Astrocyte of the cerebellum (primary cell): ENCODE measurements at regions not wholly inside any gene's neighbourhood (a gene's known extent, or its start where the extent isn't known, plus 50 kb on each side); places are given as distances from the start of the nearest gene placed in this dataset.

ENCODE experiments used
- DNase-seq: peaks from one replicate; pipeline ENCODE4 v3.0.0-alpha.2; 2011; ENCODE audit warnings: low read depth
- H3K4me3 ChIP-seq: 2 replicates; pipeline ENCODE4 v1.5.1; 2011; ENCODE audit warnings: mild to moderate bottlenecking, low read depth, low read length, moderate library complexity
- in situ Hi-C: cut with HindIII; loops from 2 replicates; pipeline ENCODE4 v1.10.0; 2017; ENCODE audit warnings: low sequenced_read_pairs
- TF ChIP-seq, protein P1 (sequence below): IDR thresholded peaks from 2 replicates; pipeline ENCODE4 v1.5.1; 2012; ENCODE audit warnings: low read length, low read depth, moderate library complexity, mild to moderate bottlenecking; ENCODE audit errors: missing control alignments

DNA sequence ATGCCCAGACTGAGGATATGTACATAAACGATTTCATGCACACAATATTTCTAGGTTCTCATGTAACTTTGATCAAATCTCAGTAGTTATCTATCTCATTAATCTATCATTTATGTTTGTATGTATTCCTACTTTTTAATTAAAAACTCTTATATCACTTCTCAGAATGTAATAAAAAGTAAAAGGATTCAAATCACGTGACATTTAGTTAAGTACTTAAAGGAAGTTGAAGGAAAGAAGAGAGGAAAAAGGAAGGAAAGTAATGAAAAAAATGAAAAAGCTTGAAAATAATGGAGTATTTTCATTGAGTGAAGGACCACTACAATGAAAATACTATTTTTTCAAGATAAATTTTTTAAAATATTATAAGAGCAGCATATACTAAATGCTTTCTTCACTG is 535.3 kb downstream of the PRDM9 start:
- no peak for DNase-seq
- in situ Hi-C loops = no loop called here
- no peak overlapping the region for H3K4me3 ChIP-seq
- TF ChIP-seq, protein P1, sequence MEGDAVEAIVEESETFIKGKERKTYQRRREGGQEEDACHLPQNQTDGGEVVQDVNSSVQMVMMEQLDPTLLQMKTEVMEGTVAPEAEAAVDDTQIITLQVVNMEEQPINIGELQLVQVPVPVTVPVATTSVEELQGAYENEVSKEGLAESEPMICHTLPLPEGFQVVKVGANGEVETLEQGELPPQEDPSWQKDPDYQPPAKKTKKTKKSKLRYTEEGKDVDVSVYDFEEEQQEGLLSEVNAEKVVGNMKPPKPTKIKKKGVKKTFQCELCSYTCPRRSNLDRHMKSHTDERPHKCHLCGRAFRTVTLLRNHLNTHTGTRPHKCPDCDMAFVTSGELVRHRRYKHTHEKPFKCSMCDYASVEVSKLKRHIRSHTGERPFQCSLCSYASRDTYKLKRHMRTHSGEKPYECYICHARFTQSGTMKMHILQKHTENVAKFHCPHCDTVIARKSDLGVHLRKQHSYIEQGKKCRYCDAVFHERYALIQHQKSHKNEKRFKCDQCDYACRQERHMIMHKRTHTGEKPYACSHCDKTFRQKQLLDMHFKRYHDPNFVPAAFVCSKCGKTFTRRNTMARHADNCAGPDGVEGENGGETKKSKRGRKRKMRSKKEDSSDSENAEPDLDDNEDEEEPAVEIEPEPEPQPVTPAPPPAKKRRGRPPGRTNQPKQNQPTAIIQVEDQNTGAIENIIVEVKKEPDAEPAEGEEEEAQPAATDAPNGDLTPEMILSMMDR = no peak

DNA sequence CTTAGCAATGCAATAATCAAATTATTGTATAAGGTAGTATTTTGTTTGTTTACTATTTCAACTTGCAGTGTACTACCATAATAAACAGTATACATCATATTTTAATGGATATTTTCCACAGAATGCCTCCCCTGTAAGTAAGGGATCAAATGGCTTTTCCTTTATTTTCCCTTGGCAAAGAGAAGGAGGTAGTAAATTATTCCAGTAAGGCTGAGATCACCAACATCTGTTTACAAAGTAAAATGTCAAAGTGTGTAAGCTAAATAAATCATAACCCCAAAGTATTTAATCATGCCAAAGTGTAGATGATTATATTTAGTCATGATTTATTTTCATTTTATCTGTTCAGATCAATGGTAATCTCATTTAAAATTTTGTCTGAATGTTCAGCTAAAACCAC is 537.6 kb downstream of the PRDM9 start:
- no peak for DNase-seq
- H3K4me3 ChIP-seq = no peak overlapping the region
- in situ Hi-C loops = no loop called here
- TF ChIP-seq, protein P1 = no peak

DNA sequence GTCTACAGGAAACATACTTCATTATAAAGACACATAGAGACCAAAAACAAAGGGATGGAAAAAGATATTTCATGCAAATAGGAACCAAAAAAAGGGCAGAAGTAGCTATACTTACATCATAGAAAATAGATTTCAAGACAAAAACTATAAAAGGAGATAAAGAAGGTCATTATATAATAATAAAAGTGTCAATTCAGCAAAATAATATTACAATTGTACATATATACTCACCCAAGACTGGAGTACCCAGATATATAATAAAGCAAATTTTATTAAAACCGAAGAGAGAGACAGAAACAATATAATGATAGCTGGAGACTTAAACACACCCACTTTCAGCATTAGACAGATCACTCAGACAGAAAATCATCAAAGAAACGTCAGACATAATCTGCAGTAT is 546.3 kb downstream of the PRDM9 start:
- TF ChIP-seq, protein P1 = no peak
- in situ Hi-C loops = no loop called here
- DNase-seq = no peak
- no peak overlapping the region for H3K4me3 ChIP-seq

DNA sequence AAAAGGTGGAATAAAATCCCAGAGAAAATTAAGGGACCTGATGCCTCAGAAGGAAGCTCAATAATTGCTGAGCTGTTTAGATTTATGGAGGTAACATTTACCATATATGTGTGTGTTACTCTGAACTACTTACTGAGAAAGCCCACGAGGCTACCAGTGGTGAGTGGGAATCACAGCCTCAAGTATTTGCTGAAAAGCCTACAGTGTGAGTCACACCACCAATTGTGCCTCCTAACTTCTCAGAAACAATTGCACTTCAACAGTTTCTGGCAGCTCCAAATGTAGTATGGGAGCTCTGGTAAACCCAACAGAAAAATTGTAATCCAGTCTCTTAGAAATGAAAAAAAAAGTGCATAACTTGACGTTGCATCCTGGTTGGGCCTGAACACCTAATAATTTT is 551.6 kb downstream of the PRDM9 start:
- TF ChIP-seq, protein P1 = no peak
- DNase-seq = no peak
- no peak overlapping the region for H3K4me3 ChIP-seq
- in situ Hi-C loops = no loop called here

DNA sequence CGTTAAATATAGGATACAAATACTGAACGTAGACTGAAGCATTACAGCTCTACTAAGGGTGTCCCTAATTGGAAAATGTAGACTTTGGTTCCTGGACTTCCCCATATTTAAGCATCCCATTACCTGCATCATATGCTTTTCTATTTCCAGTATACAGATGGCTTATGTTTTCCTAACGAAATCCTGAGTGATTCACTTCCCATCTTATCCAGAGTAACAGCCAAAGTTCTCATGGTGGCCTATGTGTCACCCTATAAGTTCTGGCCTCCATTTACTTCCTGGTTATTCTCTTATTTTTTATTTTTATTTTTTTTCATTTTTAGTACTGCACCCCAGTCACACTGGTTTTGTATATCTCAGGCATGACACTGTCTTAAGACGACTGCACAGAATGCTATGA is 552.3 kb downstream of the PRDM9 start:
- H3K4me3 ChIP-seq = no peak overlapping the region
- TF ChIP-seq, protein P1 = no peak
- in situ Hi-C loops = no loop called here
- no peak for DNase-seq

DNA sequence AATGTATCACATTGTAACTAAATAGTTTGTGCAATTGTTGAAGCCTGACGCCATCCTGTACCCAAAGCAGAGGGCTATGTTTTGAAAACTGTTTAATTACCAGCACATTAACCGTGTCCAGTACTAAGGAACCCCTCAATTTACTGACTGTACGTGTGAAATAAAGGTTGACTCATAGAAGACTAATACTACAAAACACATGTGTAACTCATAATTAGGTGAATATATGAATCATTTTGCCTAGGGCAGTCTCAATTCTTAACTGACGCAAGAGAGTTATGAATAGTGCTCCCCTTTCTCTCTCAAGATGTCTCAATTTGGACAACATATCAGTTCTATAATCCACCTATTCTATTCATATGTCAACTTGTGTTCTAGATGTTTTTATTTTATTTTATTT is 558.4 kb downstream of the PRDM9 start:
- DNase-seq = no peak
- H3K4me3 ChIP-seq = no peak overlapping the region
- in situ Hi-C loops = no loop called here
- TF ChIP-seq, protein P1 = no peak

DNA sequence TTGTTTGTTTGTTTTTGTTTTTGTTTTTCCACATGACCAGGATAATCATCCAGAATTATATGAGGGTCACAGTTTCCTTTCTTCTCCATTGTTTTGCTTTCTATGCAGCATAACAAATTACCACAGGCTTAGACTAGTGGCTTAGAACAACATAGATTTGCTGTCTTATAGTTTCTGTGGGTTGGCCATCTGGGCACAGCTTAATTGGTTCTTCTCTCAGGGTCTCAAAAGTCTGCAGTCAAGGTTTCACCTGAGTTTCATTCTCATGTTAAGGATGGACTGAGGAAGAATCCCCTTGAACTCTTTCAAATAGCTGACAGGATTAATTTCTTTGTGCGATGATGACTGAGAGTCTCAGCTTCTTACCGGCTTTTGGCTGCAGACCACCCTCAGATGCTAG is 559.8 kb downstream of the PRDM9 start:
- no peak overlapping the region for H3K4me3 ChIP-seq
- in situ Hi-C loops = no loop called here
- TF ChIP-seq, protein P1 = no peak
- no peak for DNase-seq
